Osteoblast (primary cell): ENCODE measurements at regions not wholly inside any gene's neighbourhood (a gene's known extent, or its start where the extent isn't known, plus 50 kb on each side); places are given as distances from the start of the nearest gene placed in this dataset.

Source experiments
- DNase-seq: peaks from one replicate; pipeline ENCODE4 v3.0.0; 2011; ENCODE audit warnings: low spot score, mixed read lengths; ENCODE audit not compliant: insufficient read length; ENCODE audit errors: missing footprints
- H2AFZ ChIP-seq: 2 replicates; pipeline ENCODE4 v1.6.0; 2011; ENCODE audit warnings: mild to moderate bottlenecking, low read length
- H3K27ac ChIP-seq: 2 replicates; pipeline ENCODE4 v1.5.1; 2011; ENCODE audit warnings: mild to moderate bottlenecking, low read depth, low read length, moderate library complexity
- H3K27me3 ChIP-seq: 2 replicates; pipeline ENCODE4 v1.6.0; 2012; ENCODE audit warnings: mild to moderate bottlenecking, control low read depth, inconsistent platforms, low read length, moderate library complexity; ENCODE audit not compliant: insufficient read depth
- H3K36me3 ChIP-seq: 2 replicates; pipeline ENCODE4 v1.5.1; 2011; ENCODE audit warnings: mild to moderate bottlenecking, low read length, control low read depth, moderate library complexity; ENCODE audit not compliant: insufficient read depth
- H3K4me1 ChIP-seq: 2 replicates; pipeline ENCODE4 v1.5.1; 2011; ENCODE audit warnings: mild to moderate bottlenecking, low read length, control low read depth, moderate library complexity; ENCODE audit not compliant: insufficient read depth
- H3K4me2 ChIP-seq: 2 replicates; pipeline ENCODE4 v1.6.0; 2011; ENCODE audit warnings: mild to moderate bottlenecking, low read length; ENCODE audit not compliant: insufficient read depth
- H3K4me3 ChIP-seq: fragments of 200-600 bp; sonication (generic); 3 replicates; pipeline ENCODE4 v1.5.1; 2012; ENCODE audit warnings: mild to moderate bottlenecking, low read length, inconsistent platforms; ENCODE audit not compliant: insufficient read depth
- H3K79me2 ChIP-seq: 2 replicates; pipeline ENCODE4 v1.6.0; 2012; ENCODE audit warnings: mild to moderate bottlenecking, low read length, control low read depth, inconsistent platforms; ENCODE audit not compliant: insufficient read depth
- H3K9me3 ChIP-seq: 2 replicates; pipeline ENCODE4 v1.5.1; 2011; ENCODE audit warnings: low read depth, low read length, control low read depth
- H4K20me1 ChIP-seq: 2 replicates; pipeline ENCODE4 v1.6.0; 2012; ENCODE audit warnings: mild to moderate bottlenecking, low read length, control low read depth; ENCODE audit not compliant: insufficient read depth
- TF ChIP-seq, protein P1 (sequence below): IDR thresholded peaks from 2 replicates; pipeline ENCODE4 v1.5.1; 2011; ENCODE audit warnings: mild to moderate bottlenecking, low read depth, low read length, moderate library complexity; ENCODE audit errors: extremely low read depth

GRCh38 chr10:129099992-129100391, 367.0 kb upstream of the MGMT start:
- TF ChIP-seq, protein P1, sequence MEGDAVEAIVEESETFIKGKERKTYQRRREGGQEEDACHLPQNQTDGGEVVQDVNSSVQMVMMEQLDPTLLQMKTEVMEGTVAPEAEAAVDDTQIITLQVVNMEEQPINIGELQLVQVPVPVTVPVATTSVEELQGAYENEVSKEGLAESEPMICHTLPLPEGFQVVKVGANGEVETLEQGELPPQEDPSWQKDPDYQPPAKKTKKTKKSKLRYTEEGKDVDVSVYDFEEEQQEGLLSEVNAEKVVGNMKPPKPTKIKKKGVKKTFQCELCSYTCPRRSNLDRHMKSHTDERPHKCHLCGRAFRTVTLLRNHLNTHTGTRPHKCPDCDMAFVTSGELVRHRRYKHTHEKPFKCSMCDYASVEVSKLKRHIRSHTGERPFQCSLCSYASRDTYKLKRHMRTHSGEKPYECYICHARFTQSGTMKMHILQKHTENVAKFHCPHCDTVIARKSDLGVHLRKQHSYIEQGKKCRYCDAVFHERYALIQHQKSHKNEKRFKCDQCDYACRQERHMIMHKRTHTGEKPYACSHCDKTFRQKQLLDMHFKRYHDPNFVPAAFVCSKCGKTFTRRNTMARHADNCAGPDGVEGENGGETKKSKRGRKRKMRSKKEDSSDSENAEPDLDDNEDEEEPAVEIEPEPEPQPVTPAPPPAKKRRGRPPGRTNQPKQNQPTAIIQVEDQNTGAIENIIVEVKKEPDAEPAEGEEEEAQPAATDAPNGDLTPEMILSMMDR = no peak
- Histone ChIP-seq H3K27me3 (no peaks in the 10 kb centered on the region), H3K4me3 (no peak overlapping the region), H2AFZ (no peak overlapping the region), H3K27ac (no peak overlapping the region), H3K36me3 (no peaks in the 10 kb centered on the region), H3K4me1 (peaks cover 28% of the 10 kb centered on the region), H4K20me1 (no peaks in the 10 kb centered on the region), H3K9me3 (no peaks in the 10 kb centered on the region), H3K4me2 (no peak overlapping the region), H3K79me2 (no peaks in the 10 kb centered on the region)
- DNase-seq = no peak

- Histone ChIP-seq H4K20me1 (no peaks in the 10 kb centered on the region), H2AFZ (no peak overlapping the region), H3K4me3 (no peak overlapping the region), H3K4me2 (no peak overlapping the region), H3K9me3 (no peaks in the 10 kb centered on the region), H3K27me3 (no peaks in the 10 kb centered on the region), H3K79me2 (no peaks in the 10 kb centered on the region), H3K36me3 (no peaks in the 10 kb centered on the region), H3K27ac (no peak overlapping the region), H3K4me1 (peaks cover 27% of the 10 kb centered on the region)
- TF ChIP-seq, protein P1 = no peak
- DNase-seq = no peak
These were observed 365.6 kb upstream of the MGMT start for GRCh38 chr10:129101232-129101980.

GRCh38 chr10:129102906-129103693, 363.9 kb upstream of the MGMT start:
- no peak for DNase-seq
- Histone ChIP-seq H3K4me2 (no peak overlapping the region), H3K36me3 (no peaks in the 10 kb centered on the region), H3K9me3 (no peaks in the 10 kb centered on the region), H2AFZ (no peak overlapping the region), H3K4me3 (no peak overlapping the region), H3K4me1 (peaks cover 12% of the 10 kb centered on the region), H3K27me3 (no peaks in the 10 kb centered on the region), H4K20me1 (no peaks in the 10 kb centered on the region), H3K79me2 (no peaks in the 10 kb centered on the region), H3K27ac (peak overlapping the region; percentile 11)
- TF ChIP-seq, protein P1 = no peak

DNA sequence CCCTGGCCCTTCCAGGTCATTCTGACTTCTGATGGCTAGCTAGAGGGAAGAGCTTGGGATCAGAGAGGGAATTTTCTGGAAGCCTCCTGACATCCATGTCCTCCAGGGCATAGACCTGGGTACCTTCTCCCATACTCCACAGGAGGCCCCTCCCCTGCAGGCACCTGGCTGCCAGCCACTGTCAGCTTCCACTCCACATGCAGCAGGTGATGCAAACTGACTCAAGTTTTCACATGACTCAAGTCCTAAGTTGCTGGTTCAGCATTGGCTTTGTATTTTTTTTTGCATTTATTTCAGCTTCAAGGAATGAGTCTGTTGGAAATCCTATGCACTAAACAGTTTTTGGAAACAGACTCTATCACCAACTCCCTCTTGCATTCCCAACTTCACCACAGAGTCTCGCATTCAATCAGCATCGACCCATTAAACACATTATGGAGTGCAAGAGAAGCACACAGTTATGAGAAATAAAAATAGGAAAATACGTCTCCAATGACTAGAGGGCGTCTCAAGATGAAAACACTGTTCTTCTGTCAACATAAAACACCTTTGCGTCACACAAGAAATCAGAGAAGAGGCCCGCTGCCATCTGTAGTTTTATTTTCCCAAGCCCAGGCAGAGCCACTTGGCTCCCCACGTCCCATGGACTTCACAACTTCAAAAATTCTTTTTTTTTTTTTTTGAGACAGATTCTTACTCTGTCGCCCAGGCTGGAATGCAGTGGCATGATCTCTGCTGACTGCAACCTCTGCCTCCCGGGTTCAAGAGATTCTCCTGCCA, 362.6 kb upstream of the MGMT start:
- H2AFZ ChIP-seq = no peak overlapping the region
- no peaks in the 10 kb centered on the region for H3K9me3 ChIP-seq
- no peak overlapping the region for H3K4me3 ChIP-seq
- peak overlapping the region; percentile 60 for H3K27ac ChIP-seq
- TF ChIP-seq, protein P1 = no peak
- no peaks in the 10 kb centered on the region for H3K27me3 ChIP-seq
- no peak overlapping the region for H3K4me2 ChIP-seq
- no peaks in the 10 kb centered on the region for H4K20me1 ChIP-seq
- H3K79me2 ChIP-seq = no peaks in the 10 kb centered on the region
- DNase-seq = peak; percentile 88
- H3K36me3 ChIP-seq = no peaks in the 10 kb centered on the region
- peaks cover 12% of the 10 kb centered on the region for H3K4me1 ChIP-seq
